ENCODE measurements at regions not wholly inside any gene's neighbourhood (a gene's known extent, or its start where the extent isn't known, plus 50 kb on each side); places are given as distances from the start of the nearest gene placed in this dataset.

- DNase-seq = no peak
Observed at GRCh38 chr14:53601409-53601808, 355.2 kb downstream of the BMP4 start.

- no peak for DNase-seq
Observed at GRCh38 chr14:53599221-53599945, 357.2 kb downstream of the BMP4 start.

DNA sequence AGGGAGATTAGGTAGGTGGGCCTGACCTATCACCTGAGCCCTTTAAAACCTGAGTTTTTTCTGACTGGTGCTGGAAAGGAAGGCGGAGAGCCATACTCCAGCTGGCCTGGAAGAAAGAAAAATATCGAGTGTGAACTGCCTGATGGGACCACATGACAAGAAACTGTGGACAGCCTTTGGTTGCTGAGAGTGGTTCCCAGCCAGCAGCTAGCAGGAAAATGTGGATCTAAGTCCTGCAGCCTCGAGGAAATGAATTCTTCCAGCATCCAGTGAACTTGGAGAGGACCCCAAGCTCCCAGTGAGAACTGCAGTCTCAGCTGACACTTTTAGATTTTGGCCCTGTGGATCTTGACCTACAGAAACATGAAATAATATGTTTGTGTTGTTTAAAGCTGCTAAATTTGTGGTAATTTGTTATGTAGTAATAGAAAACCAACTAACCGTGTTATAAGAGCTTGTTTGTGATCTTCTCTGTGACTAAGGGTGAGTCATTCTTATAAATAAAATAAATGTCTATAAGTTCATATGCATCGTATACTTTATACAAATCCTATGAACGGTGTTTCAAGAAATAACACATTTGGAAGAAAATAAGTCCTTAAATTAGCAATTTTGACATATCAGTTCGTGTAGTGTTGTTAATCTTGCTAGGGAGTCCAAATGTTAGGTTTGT, 359.6 kb downstream of the BMP4 start:
- no peak for DNase-seq

GRCh38 chr14:53591816-53592215, 364.8 kb downstream of the BMP4 start:
- no peak for DNase-seq

- no peak for DNase-seq
Observed at GRCh38 chr14:53581504-53581903, 375.1 kb downstream of the BMP4 start.

- no peak for DNase-seq
Observed at GRCh38 chr14:53571641-53572328, 384.8 kb downstream of the BMP4 start.

DNA sequence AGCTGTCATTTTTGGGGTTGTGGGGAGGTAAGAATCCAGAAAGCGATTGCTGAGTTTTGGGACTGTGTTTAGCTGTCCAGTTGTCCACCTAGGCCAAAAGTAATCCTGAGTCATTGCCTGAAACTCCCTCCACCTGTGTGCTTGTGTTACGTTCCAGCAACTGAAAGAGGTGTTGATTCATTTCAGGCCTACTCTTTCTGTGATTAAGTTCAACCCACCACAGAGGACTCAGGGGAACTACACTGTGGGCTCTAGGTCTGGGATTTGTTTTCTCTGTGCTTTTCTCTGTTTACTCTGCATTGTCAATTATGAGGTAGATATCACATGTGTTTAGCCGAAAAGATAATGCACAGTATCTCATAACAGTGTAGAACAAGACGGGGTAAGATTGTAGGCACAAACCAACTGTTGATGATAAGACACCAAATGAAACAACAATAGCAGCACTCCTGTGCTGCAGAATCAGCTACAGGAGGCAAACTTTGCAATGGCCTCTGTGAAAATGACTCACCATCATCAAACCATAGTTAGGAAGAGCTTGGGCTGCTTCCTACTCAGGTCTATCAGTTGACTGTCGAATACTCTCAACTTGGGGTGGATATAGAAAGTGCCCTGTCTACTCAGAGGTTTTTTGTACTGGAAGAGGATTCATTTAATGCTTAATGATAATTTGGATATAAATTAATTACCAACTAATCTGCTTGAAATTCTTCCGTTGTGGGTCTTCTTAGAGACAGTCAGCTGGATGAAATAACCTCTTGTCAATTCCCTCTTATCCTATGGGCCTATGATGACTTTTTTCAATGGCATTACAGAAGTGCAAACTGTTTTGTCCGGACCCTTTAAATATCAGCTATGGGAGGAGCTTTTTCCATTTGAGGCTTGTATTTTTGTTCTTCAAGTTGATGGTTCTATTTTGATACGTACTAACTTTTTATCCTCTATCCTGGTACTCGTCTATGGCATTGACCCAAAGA, 385.9 kb downstream of the BMP4 start:
- DNase-seq = no peak

GRCh38 chr14:53569446-53569845, 387.2 kb downstream of the BMP4 start:
- DNase-seq = no peak

DNA sequence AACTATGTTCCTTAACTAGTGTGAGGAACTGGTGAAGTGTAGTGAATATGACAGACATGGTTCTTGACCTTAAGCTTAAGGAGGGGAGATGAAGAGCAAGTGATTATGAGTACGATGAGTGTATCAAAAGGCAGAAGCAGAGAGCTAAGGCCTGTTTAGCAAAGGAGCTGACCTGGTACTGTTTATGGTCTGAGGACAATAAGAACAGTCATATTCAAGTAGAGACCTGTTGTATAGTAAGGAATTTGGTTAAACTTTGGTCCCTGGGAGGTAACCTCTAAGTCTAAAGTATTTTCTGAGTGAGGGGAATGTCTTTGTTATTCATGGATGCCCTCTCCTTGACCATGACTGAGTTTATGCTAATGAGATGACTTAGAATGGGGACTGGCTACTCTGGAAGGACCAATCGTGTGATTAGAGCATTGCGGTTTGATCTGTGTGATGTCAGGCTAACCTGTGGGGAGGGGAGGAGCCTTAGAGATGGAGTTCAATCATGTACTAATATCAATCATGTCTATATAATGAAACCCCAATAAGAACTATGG, 389.3 kb downstream of the BMP4 start:
- DNase-seq = no peak

- DNase-seq = no peak
Observed at GRCh38 chr14:53564870-53565269, 391.8 kb downstream of the BMP4 start.

DNA sequence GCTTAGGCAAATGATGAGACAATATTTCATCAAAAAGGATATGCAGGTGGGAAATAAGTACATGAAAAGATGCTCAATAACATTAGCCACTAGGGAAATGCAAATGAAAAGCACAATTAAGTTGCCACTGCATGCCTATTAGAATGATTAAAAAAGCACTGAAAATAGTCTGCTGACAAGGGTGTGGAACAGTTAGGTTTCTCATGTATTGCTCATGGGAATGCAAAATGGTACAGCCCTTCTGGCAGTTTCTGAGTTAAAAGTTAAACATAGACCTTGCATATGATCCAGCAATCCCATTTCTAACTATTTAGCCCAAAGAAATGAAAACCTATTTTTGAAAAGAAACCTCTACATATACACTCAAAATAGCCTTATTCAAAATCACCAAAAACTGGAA, 393.0 kb downstream of the BMP4 start:
- no peak for DNase-seq

GRCh38 chr14:53553221-53553620, 400.1 kb upstream of the DDHD1 start:
- no peak for DNase-seq

- no peak for DNase-seq
Observed at GRCh38 chr14:53551862-53552261, 398.7 kb upstream of the DDHD1 start.

GRCh38 chr14:53550776-53551175, 397.7 kb upstream of the DDHD1 start:
- DNase-seq = no peak

- DNase-seq = no peak
Observed at GRCh38 chr14:53549956-53550355, 396.8 kb upstream of the DDHD1 start.

- no peak for DNase-seq
Observed at GRCh38 chr14:53547593-53547992, 394.5 kb upstream of the DDHD1 start.

DNA sequence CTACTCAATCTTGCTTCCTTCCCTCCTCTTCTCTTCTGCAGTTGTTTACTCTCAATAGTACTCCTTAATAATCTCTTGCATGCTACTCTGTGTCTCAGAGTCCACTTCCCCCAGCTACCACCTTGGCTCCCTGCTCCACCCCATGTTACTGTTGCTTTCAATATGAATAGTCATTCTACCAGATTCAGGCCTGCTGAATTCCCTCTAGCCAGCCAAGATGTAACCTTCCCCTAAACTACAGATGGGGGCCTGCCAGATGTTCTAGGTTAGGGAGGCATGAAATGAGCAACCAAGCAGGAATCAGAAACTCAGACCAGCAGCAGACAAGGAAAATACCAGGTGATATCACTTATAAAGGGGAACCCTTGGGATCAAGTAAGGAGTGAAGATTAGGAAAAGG, 392.1 kb upstream of the DDHD1 start:
- DNase-seq = no peak

DNA sequence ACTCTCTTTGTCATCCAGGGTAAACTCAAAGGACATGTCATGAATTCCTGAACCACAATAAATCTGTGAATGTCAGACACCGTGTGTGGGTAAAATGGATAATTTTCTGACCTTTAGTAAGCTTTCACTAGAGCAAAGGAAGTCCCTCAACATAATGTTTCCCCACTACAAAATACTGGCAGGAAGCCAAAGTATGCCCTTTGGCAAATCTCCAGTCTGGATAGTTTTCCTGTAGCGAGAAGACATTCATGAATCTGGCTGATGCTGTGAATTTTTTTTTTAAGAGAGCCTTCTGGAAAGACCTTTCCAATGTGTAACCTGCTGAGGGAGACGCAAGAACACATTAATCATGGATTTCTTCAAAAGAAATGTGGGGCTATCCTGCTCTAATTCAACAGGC, 389.6 kb upstream of the DDHD1 start:
- DNase-seq = no peak

DNA sequence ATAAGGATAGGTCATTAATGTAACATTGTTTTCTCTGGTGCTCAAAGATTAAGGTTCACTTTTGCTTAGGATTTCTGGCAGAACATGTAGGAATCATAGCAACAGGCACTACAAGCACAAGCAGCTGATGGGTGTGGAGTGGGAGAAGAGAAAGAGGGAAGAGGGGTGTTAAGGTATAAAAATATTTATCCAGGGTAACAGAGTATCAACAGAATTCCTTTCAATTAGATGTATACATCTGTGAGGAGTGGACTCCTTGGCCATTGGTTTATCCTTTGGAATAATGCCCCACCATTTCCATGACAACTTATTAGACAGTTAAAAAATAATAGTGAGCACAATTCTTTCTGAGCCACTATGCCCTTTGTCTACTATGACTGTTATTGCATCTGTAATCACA, 388.3 kb upstream of the DDHD1 start:
- DNase-seq = no peak

GRCh38 chr14:53539489-53540126, 386.5 kb upstream of the DDHD1 start:
- DNase-seq = peak; percentile 66 to 83

DNA sequence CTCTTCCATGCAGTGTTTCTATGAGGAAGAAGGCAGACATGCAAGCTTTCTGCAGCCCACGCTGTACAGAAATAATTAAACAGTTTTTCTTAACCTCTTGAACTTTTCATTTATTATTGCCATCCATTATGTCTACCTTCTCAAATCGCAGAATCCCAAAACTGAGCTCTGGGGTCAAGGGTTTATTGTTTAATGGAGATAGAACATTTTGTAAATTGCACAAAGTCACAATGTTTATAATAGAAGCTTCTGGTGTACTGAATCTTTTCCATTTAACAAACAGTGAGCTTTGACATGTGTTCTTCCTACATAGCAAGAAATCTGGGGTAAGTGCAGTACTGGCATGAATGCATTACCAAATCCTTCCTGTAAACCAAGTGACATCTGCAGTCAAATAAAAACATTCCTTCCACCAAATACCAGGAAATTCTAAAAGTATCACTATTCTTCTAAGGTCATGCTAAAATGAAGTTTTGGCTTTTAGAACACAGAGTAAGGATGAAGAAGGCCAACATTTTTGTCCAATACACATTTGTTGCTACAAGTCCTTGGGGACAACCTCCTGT, 385.3 kb upstream of the DDHD1 start:
- no peak for DNase-seq
